Fibroblast of mammary gland (primary cell): ENCODE measurements at regions not wholly inside any gene's neighbourhood (a gene's known extent, or its start where the extent isn't known, plus 50 kb on each side); places are given as distances from the start of the nearest gene placed in this dataset.

ENCODE experiments used
- DNase-seq: peaks from one replicate; pipeline ENCODE4 v3.0.0-alpha.2; 2010; ENCODE audit warnings: low read depth
- H3K4me3 ChIP-seq: 2 replicates; pipeline ENCODE4 v1.5.1; 2011; ENCODE audit warnings: low read depth, mild to moderate bottlenecking, low read length, moderate library complexity; ENCODE audit not compliant: control insufficient read depth
- TF ChIP-seq, protein P1 (sequence below): conservative IDR thresholded peaks from 2 replicates; pipeline ENCODE4 v1.5.1; 2011; ENCODE audit warnings: low read depth, low read length, inconsistent platforms; ENCODE audit not compliant: control insufficient read depth, insufficient read depth

DNA sequence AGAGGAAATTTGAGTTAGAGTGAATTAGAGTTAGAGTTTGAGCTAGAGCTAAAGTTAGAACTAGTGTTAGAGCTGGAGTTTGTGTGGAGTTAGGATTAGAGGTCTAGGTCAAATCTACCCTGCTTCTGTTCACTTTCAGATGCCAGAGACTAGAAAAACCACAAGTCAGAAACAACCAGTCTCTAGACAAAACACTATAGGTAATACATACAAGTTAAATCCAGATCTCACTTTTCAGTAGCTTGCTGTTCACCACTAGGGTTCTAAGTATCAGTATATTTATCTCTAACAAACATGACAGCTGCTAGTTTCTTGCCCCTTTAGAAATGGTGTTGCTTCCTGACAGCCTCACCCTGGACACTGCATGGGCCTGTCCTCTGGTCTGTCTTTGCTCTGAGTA is 300.7 kb downstream of the ARAP2 start:
- H3K4me3 ChIP-seq, result no peak overlapping the region
- DNase-seq, result no peak
- TF ChIP-seq, protein P1, sequence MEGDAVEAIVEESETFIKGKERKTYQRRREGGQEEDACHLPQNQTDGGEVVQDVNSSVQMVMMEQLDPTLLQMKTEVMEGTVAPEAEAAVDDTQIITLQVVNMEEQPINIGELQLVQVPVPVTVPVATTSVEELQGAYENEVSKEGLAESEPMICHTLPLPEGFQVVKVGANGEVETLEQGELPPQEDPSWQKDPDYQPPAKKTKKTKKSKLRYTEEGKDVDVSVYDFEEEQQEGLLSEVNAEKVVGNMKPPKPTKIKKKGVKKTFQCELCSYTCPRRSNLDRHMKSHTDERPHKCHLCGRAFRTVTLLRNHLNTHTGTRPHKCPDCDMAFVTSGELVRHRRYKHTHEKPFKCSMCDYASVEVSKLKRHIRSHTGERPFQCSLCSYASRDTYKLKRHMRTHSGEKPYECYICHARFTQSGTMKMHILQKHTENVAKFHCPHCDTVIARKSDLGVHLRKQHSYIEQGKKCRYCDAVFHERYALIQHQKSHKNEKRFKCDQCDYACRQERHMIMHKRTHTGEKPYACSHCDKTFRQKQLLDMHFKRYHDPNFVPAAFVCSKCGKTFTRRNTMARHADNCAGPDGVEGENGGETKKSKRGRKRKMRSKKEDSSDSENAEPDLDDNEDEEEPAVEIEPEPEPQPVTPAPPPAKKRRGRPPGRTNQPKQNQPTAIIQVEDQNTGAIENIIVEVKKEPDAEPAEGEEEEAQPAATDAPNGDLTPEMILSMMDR, result no peak

DNA sequence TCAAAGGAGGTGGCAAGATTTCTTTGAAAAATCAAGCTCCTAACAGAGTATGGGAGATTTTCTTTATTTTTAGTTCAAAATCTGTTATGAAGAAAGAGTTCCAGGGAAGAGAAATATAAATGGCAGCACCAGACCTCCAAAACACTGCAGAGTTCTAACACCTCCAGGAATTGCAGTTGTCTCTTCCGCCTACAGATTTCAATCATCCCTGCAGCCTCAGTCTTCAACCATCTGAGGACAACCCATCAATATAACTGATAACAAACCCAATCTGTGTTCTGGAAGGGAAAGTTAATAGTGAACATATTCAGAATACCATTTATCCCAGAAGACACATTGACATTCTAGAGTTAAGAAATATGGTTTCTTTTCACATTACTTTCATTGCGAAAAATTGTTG is 296.1 kb downstream of the ARAP2 start:
- TF ChIP-seq, protein P1, result no peak
- H3K4me3 ChIP-seq, result no peak overlapping the region
- no peak for DNase-seq

DNA sequence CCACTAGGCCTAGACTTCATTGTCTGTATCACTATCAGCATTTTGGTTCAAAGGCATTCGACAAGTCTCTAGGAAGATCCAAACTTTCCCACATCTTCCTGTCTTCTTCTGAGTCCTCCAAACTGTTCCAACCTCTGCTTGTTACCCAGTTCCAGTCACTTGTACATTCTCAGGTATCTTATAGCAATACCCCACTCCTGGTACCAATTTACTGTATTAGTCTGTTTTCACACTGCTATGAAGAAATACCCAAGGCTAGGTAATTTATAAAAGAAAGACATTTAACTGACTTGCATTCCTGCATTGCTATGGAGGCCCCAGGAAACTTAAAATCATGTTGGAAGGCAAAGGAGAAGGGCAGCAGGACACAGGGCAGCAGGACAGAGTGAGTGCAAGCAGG is 293.9 kb downstream of the ARAP2 start:
- TF ChIP-seq, protein P1, result no peak
- no peak overlapping the region for H3K4me3 ChIP-seq
- no peak for DNase-seq

DNA sequence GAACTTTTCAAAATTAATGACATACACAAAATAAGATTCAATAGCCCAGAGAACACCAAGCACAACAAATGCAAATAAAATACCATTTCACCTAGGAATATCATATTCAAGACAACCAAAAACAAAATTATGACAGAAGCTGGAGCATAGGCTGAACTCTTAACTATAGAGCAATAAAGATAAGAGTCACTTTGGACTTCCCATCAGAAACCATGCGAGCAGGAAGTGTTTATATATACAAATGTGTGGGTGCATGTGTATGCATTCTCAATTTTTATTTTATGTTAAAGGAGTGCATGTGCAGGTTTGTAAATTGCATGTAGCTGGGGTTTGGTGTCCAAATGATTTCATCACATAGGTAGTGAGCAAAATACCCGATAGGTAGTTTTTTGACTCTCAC is 291.6 kb downstream of the ARAP2 start:
- DNase-seq, result no peak
- no peak overlapping the region for H3K4me3 ChIP-seq
- TF ChIP-seq, protein P1, result no peak

DNA sequence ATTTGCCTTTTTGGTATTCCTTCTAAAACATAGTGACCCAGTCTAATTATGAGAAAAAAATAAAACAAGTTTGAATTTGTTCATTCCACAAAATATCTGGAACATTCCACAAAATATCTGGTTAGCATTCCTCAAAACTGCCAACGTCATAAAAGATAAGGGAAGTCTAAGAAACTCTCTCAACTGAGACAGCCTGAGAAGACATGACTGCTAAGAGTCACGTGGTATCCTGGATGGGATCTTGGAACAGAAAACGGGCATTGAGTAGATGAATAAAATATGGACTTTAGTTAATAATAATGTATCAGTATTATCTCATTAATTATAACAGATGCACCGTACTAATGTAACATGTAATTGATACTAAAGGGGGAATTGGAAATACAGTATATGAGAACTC is 280.9 kb downstream of the ARAP2 start:
- TF ChIP-seq, protein P1, result no peak
- H3K4me3 ChIP-seq, result no peak overlapping the region
- DNase-seq, result no peak

DNA sequence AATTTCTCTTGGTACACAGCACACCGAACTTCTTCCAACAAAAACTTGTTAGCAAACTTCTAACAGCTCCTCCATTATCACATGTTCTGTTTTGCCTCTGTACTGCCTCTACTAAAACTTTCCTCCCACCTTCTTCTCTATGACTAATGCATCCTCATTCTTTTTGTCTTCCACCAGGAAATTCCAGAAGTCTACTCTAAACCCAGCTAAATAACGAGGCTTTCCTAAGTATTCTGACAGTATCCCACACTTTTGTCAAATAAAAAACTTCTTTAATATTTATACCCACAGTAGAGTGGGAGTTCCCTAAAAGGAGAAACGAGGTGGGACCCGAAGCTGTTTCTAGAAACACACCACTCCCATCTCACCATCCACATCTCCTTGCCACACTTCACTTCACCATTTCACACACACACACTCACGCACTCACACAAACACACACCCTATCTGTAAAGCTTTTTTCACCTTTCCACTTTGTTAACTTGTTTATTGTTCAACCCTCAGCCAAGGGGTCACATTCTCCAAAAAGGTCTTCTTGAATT is 280.3 kb downstream of the ARAP2 start:
- DNase-seq, result no peak
- TF ChIP-seq, protein P1, result no peak
- H3K4me3 ChIP-seq, result no peak overlapping the region

DNA sequence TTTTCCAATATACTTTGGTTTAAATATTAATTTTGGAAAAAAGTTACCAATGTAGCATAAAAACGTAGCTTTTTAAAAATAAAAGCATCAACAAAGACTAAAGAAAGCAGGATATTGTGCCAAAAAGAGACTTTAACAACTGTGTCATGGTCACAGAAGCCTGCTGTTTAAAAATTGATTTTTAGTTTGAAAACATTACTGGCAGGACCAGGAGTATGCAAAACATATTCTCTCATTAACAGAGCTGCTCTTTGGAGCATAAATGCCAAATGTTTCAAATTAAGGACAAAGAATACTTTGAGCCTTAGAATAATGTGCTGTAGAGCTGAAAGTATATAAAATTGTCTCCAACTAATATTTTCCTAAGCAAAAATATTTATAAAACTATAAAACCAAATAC is 279.0 kb downstream of the ARAP2 start:
- H3K4me3 ChIP-seq, result no peak overlapping the region
- DNase-seq, result no peak
- TF ChIP-seq, protein P1, result no peak
